H1 (cell line): ENCODE measurements at regions not wholly inside any gene's neighbourhood (a gene's known extent, or its start where the extent isn't known, plus 50 kb on each side); places are given as distances from the start of the nearest gene placed in this dataset.

Source experiments
- CREB1 ChIP-seq: IDR thresholded peaks from 2 replicates; pipeline ENCODE4 v1.6.1; 2012; ENCODE audit warnings: inconsistent platforms
- GTF2F1 ChIP-seq: IDR thresholded peaks from 2 replicates; pipeline ENCODE4 v1.6.1; 2012; ENCODE audit warnings: low read depth, low read length, improper control_type of control experiment, borderline replicate concordance
- JUN ChIP-seq: IDR thresholded peaks from 2 replicates; pipeline ENCODE4 v1.6.1; 2011; ENCODE audit warnings: low read depth, mild to moderate bottlenecking, improper control_type of control experiment, low read length
- NANOG ChIP-seq: IDR thresholded peaks from 2 replicates; pipeline ENCODE4 v1.6.1; 2011; ENCODE audit warnings: low read length, low read depth, mild to moderate bottlenecking, inconsistent platforms; ENCODE audit not compliant: insufficient read depth, poor library complexity, severe bottlenecking
- RAD21 ChIP-seq, 2 experiments: IDR thresholded peaks in 1 of 2; conservative IDR thresholded peaks in 1 of 2; 2 replicates each; pipeline ENCODE4 v1.6.1; 2011; ENCODE audit warnings: low read depth in 2 of 2, low read length in 2 of 2, improper control_type of control experiment in 1 of 2, inconsistent platforms in 1 of 2, mild to moderate bottlenecking in 1 of 2, moderate library complexity in 1 of 2
- TCF12 ChIP-seq: IDR thresholded peaks from 2 replicates; pipeline ENCODE4 v1.6.1; 2011; ENCODE audit warnings: low read depth, mild to moderate bottlenecking, low read length
- USF2 ChIP-seq: IDR thresholded peaks from 2 replicates; pipeline ENCODE4 v1.6.1; 2011; ENCODE audit warnings: low read length, improper control_type of control experiment

- TF ChIP-seq NANOG (no peak), RAD21 (IDR thresholded peaks at IDR 0.05 in 1 of 2, conservative IDR thresholded peaks at IDR 0.05 in 1 of 2; ENCODE audit: low read depth in 2 of 2, low read length in 2 of 2) (no peak), GTF2F1 (no peak), JUN (no peak), USF2 (no peak), CREB1 (no peak), TCF12 (no peak)
Measured at GRCh38 chr22:48217596-48217995, 1455.1 kb downstream of the TBC1D22A start (continued).
